DND-41 (cell line): ENCODE measurements at regions not wholly inside any gene's neighbourhood (a gene's known extent, or its start where the extent isn't known, plus 50 kb on each side); places are given as distances from the start of the nearest gene placed in this dataset.

Experiments
- ATAC-seq: fragments of 200-7000 bp; cut with Tn5 transposase; 3 replicates; pipeline ENCODE4 v1.9.1; 2021; ENCODE audit warnings: low read depth; ENCODE audit not compliant: insufficient read depth
- DNase-seq: peaks from one replicate; pipeline ENCODE4 v3.0.0-alpha.2; 2020
- H2AFZ ChIP-seq: 2 replicates; pipeline ENCODE4 v1.6.0; 2012; ENCODE audit warnings: low read depth, low read length
- H3K27ac ChIP-seq: 2 replicates; pipeline ENCODE4 v1.5.1; 2012; ENCODE audit warnings: low read length, inconsistent platforms
- H3K27me3 ChIP-seq: fragments of 200-600 bp; sonication (generic); 2 replicates; pipeline ENCODE4 v1.6.0; 2012; ENCODE audit warnings: low read length, mild to moderate bottlenecking, inconsistent platforms; ENCODE audit not compliant: insufficient read depth, poor library complexity
- H3K36me3 ChIP-seq: 2 replicates; pipeline ENCODE4 v1.5.1; 2012; ENCODE audit warnings: low read length, inconsistent platforms; ENCODE audit not compliant: insufficient read depth
- H3K4me1 ChIP-seq: 2 replicates; pipeline ENCODE4 v1.5.1; 2012; ENCODE audit warnings: mild to moderate bottlenecking, low read length; ENCODE audit not compliant: insufficient read depth
- H3K4me2 ChIP-seq: 2 replicates; pipeline ENCODE4 v1.6.0; 2012; ENCODE audit warnings: mild to moderate bottlenecking, moderate library complexity, low read length, inconsistent platforms; ENCODE audit not compliant: insufficient read depth
- H3K4me3 ChIP-seq, 2 experiments: fragments of 200-600 bp in 1 of 2; shearing (Covaris generic) in 1 of 2; 2 replicates each; pipeline ENCODE4 v1.5.1; 2012 to 2016; ENCODE audit warnings: inconsistent platforms in 2 of 2, low read length in 2 of 2, mild to moderate bottlenecking in 2 of 2, low read depth in 1 of 2, moderate library complexity in 1 of 2
- H3K79me2 ChIP-seq: 2 replicates; pipeline ENCODE4 v1.6.0; 2012; ENCODE audit warnings: low read length, inconsistent platforms; ENCODE audit not compliant: insufficient read depth
- H3K9ac ChIP-seq: 2 replicates; pipeline ENCODE4 v1.6.0; 2012; ENCODE audit warnings: low read depth, mild to moderate bottlenecking, inconsistent platforms, low read length, moderate library complexity
- H3K9me3 ChIP-seq: 2 replicates; pipeline ENCODE4 v1.5.1; 2012; ENCODE audit warnings: low read length, moderate library complexity, mild to moderate bottlenecking, inconsistent platforms; ENCODE audit not compliant: insufficient read depth, severe bottlenecking
- H4K20me1 ChIP-seq: 2 replicates; pipeline ENCODE4 v1.6.0; 2012; ENCODE audit warnings: low read length; ENCODE audit not compliant: insufficient read depth
- CTCF ChIP-seq: IDR thresholded peaks from 2 replicates; pipeline ENCODE4 v1.5.1; 2012; ENCODE audit warnings: borderline replicate concordance, low read length, moderate library complexity, mild to moderate bottlenecking; ENCODE audit not compliant: poor library complexity, severe bottlenecking; ENCODE audit errors: extremely low read depth
- EZH2 ChIP-seq: IDR thresholded peaks from 3 replicates; pipeline ENCODE4 v1.6.1; 2012; ENCODE audit warnings: borderline replicate concordance, low read depth, mild to moderate bottlenecking, moderate library complexity, low read length, inconsistent platforms; ENCODE audit not compliant: severe bottlenecking

- no peak for ATAC-seq
These were observed 349.1 kb upstream of the ACVR2A start for GRCh38 chr2:147495734-147496133.

GRCh38 chr2:147492471-147492870 lies 352.4 kb upstream of the ACVR2A start:
- no peaks in the 10 kb centered on the region for H3K36me3 ChIP-seq
- H3K4me3 ChIP-seq = no peak overlapping the region
- DNase-seq (no peak), ATAC-seq (no peak)
- no peak overlapping the region for H3K9ac ChIP-seq
- H3K27ac ChIP-seq = no peak overlapping the region
- no peak overlapping the region for H2AFZ ChIP-seq
- H3K9me3 ChIP-seq = no peaks in the 10 kb centered on the region
- no peaks in the 10 kb centered on the region for H3K27me3 ChIP-seq
- no peaks in the 10 kb centered on the region for H4K20me1 ChIP-seq
- no peaks in the 10 kb centered on the region for H3K79me2 ChIP-seq
- H3K4me2 ChIP-seq = no peak overlapping the region
- TF ChIP-seq EZH2 = no peak
- TF ChIP-seq CTCF = no peak
- H3K4me1 ChIP-seq = peaks cover 27% of the 10 kb centered on the region

More at GRCh38 chr2:147495734-147496133, 349.1 kb upstream of the ACVR2A start:
- no peaks in the 10 kb centered on the region for H3K9me3 ChIP-seq
- no peaks in the 10 kb centered on the region for H3K36me3 ChIP-seq
- H3K27me3 ChIP-seq = no peaks in the 10 kb centered on the region
- no peak overlapping the region for H3K27ac ChIP-seq
- H2AFZ ChIP-seq = no peak overlapping the region
- no peak overlapping the region for H3K9ac ChIP-seq
- H3K4me3 ChIP-seq = no peak overlapping the region
- H3K4me1 ChIP-seq = peaks cover 37% of the 10 kb centered on the region
- no peaks in the 10 kb centered on the region for H3K79me2 ChIP-seq
- TF ChIP-seq CTCF (no peak), EZH2 (no peak)
- no peak for DNase-seq
- H3K4me2 ChIP-seq = no peak overlapping the region
- no peaks in the 10 kb centered on the region for H4K20me1 ChIP-seq

- H3K4me2 ChIP-seq = no peak overlapping the region
- DNase-seq = no peak
- no peak for ATAC-seq
These were observed 353.3 kb upstream of the ACVR2A start for GRCh38 chr2:147491506-147491905.

More at GRCh38 chr2:147491506-147491905, 353.3 kb upstream of the ACVR2A start:
- H2AFZ ChIP-seq = peak overlapping the region; percentile 68; the same call in 1 of the 2 replicates
- H3K79me2 ChIP-seq = no peaks in the 10 kb centered on the region
- no peaks in the 10 kb centered on the region for H3K36me3 ChIP-seq
- no peak overlapping the region for H3K9ac ChIP-seq
- H4K20me1 ChIP-seq = no peaks in the 10 kb centered on the region
- H3K27me3 ChIP-seq = no peaks in the 10 kb centered on the region
- H3K4me1 ChIP-seq = peaks cover 27% of the 10 kb centered on the region
- no peak overlapping the region for H3K4me3 ChIP-seq
- peak overlapping the region; percentile 83 for H3K27ac ChIP-seq
- no peak for TF ChIP-seq EZH2
- no peak for TF ChIP-seq CTCF
- H3K9me3 ChIP-seq = no peaks in the 10 kb centered on the region
